ENCODE measurements at regions not wholly inside any gene's neighbourhood (a gene's known extent, or its start where the extent isn't known, plus 50 kb on each side); places are given as distances from the start of the nearest gene placed in this dataset.

GRCh38 chr12:126228936-126229335, 1163.7 kb downstream of the AACS start:
- no peaks in the 10 kb centered on the region for H3K27me3 ChIP-seq (ENCODE audit: control insufficient read depth, insufficient read depth, low read length)
- ChIA-PET CTCF (no interaction called here), POLR2A (no interaction called here)
- H3K4me3 ChIP-seq (ENCODE audit: low read depth, low read length), result no peak overlapping the region
- no peaks in the 10 kb centered on the region for H3K36me3 ChIP-seq (ENCODE audit: control insufficient read depth, insufficient read depth, low read length)
- TF ChIP-seq CTCF (IDR thresholded peaks at IDR 0.05; ENCODE audit: insufficient read depth, low read depth, low read length), result no peak
- no peak for DNase-seq (ENCODE audit: low read depth)

- Histone ChIP-seq H3K36me3 (ENCODE audit: control insufficient read depth, insufficient read depth, low read length) (no peaks in the 10 kb centered on the region), H3K4me3 (ENCODE audit: low read depth, low read length) (no peak overlapping the region), H3K27me3 (ENCODE audit: control insufficient read depth, insufficient read depth, low read length) (no peaks in the 10 kb centered on the region)
- POLR2A ChIA-PET, result no interaction called here
- no peak for DNase-seq (ENCODE audit: low read depth)
- TF ChIP-seq CTCF (IDR thresholded peaks at IDR 0.05; ENCODE audit: insufficient read depth, low read depth, low read length), result no peak
- CTCF ChIA-PET, result no interaction called here
Observed at GRCh38 chr12:126232711-126233110, 1167.5 kb downstream of the AACS start.

GRCh38 chr12:126233625-126234024, 1168.4 kb downstream of the AACS start:
- CTCF ChIA-PET, result no interaction called here
- POLR2A ChIA-PET, result no interaction called here
- no peak for TF ChIP-seq CTCF (IDR thresholded peaks at IDR 0.05; ENCODE audit: insufficient read depth, low read depth, low read length)
- H3K4me3 ChIP-seq (ENCODE audit: low read depth, low read length), result no peak overlapping the region
- H3K36me3 ChIP-seq (ENCODE audit: control insufficient read depth, insufficient read depth, low read length), result no peaks in the 10 kb centered on the region
- DNase-seq (ENCODE audit: low read depth), result no peak
- H3K27me3 ChIP-seq (ENCODE audit: control insufficient read depth, insufficient read depth, low read length), result no peaks in the 10 kb centered on the region

GRCh38 chr12:126243814-126244440, 1178.7 kb downstream of the AACS start:
- no peaks in the 10 kb centered on the region for H3K27me3 ChIP-seq (ENCODE audit: control insufficient read depth, insufficient read depth, low read length)
- no peaks in the 10 kb centered on the region for H3K36me3 ChIP-seq (ENCODE audit: control insufficient read depth, insufficient read depth, low read length)
- DNase-seq (ENCODE audit: low read depth), result no peak
- no peak for TF ChIP-seq CTCF (IDR thresholded peaks at IDR 0.05; ENCODE audit: insufficient read depth, low read depth, low read length)
- ChIA-PET POLR2A (no interaction called here), CTCF (interaction anchor here (0.6 kb wide), 1 partner anchor 939 kb away, joined by 4 read pairs; no protein-coding TSS in a partner anchor)
- no peak overlapping the region for H3K4me3 ChIP-seq (ENCODE audit: low read depth, low read length)

GRCh38 chr12:126247936-126248335, 1182.7 kb downstream of the AACS start:
- Histone ChIP-seq H3K27me3 (ENCODE audit: control insufficient read depth, insufficient read depth, low read length) (no peaks in the 10 kb centered on the region), H3K36me3 (ENCODE audit: control insufficient read depth, insufficient read depth, low read length) (no peaks in the 10 kb centered on the region), H3K4me3 (ENCODE audit: low read depth, low read length) (no peak overlapping the region)
- DNase-seq (ENCODE audit: low read depth), result no peak
- no peak for TF ChIP-seq CTCF (IDR thresholded peaks at IDR 0.05; ENCODE audit: insufficient read depth, low read depth, low read length)
- CTCF ChIA-PET, result no interaction called here
- POLR2A ChIA-PET, result no interaction called here
